IMR-90 (cell line): ENCODE measurements at regions not wholly inside any gene's neighbourhood (a gene's known extent, or its start where the extent isn't known, plus 50 kb on each side); places are given as distances from the start of the nearest gene placed in this dataset.
"Not testable (repeated sequence)": the region's sequence is repeated elsewhere in the genome, so short reads cannot be mapped to it uniquely, and the experiment has no call there.

ENCODE experiments used
- CTCF ChIP-seq: conservative IDR thresholded peaks from 2 replicates; pipeline ENCODE4 v1.5.1; 2012; ENCODE audit warnings: mild to moderate bottlenecking, low read depth, low read length, improper control_type of control experiment
- ELK1 ChIP-seq: fragments of 150-350 bp; IDR thresholded peaks from 2 replicates; pipeline ENCODE4 v1.6.1; 2016; ENCODE audit warnings: low read depth, mild to moderate bottlenecking, low read length, moderate library complexity, borderline replicate concordance
- MAFK ChIP-seq: IDR thresholded peaks from 2 replicates; pipeline ENCODE4 v1.6.1; 2012; ENCODE audit warnings: low read depth, low read length, improper control_type of control experiment
- POLR2A ChIP-seq: IDR thresholded peaks from 2 replicates; pipeline ENCODE4 v1.6.1; 2012; ENCODE audit warnings: mild to moderate bottlenecking, low read depth, low read length
- RAD21 ChIP-seq: IDR thresholded peaks from 2 replicates; pipeline ENCODE4 v1.6.1; 2012; ENCODE audit warnings: low read length, improper control_type of control experiment
- RCOR1 ChIP-seq: IDR thresholded peaks from 2 replicates; pipeline ENCODE4 v1.6.1; 2012; ENCODE audit warnings: mild to moderate bottlenecking, low read length, improper control_type of control experiment; ENCODE audit not compliant: insufficient replicate concordance

GRCh38 chr9:41048672-41049071 lies 79.8 kb downstream of the FOXD4L6 start:
- TF ChIP-seq CTCF, MAFK, POLR2A, RAD21, RCOR1, ELK1: not testable (repeated sequence)
